K562 (cell line): ENCODE measurements at regions not wholly inside any gene's neighbourhood (a gene's known extent, or its start where the extent isn't known, plus 50 kb on each side); places are given as distances from the start of the nearest gene placed in this dataset.
A peak's percentile ranks its signal among the peaks of the same experiment; 100 is the strongest.

ENCODE experiments used
- ATAC-seq: fragments of 200-7000 bp; cut with Tn5 transposase; 3 replicates; pipeline ENCODE4 v1.9.1; 2020; ENCODE audit warnings: moderate library complexity
- BruUV-seq: library from RNA; stranded (reverse); fragments of 400-500 nt; replicated peaks from 2 replicates; lab custom pipeline; 2021; lab: Mats Ljungman, UMichigan
- CTCF ChIA-PET: fragments of 300-600 bp; formaldehyde crosslinking; extraction: SDS; loops from one replicate; lab custom pipeline; 2021; ENCODE audit warnings: low intra/inter-chr PET ratio; lab: Yijun Ruan, JAX
- POLR2A ChIA-PET: fragments of 300-600, 350-650 bp; sonication (Branson Sonifier 250); formaldehyde crosslinking; extraction: SDS; loops from one replicate; lab custom pipeline; 2021; ENCODE audit warnings: antibody characterized with exemption, inconsistent platforms; lab: Yijun Ruan, JAX
- DNase-seq, 4 experiments: peaks; one replicate each; pipeline versions ENCODE4 v3.0.0 to v3.0.0-alpha.2; 2011 to 2018; ENCODE audit warnings: low spot score in 3 of 4, mixed read lengths in 3 of 4; ENCODE audit errors: extremely low read depth in 1 of 4
- FAIRE-seq: peaks from 2 replicates; lab custom pipeline; 2011; peaks lifted over from hg19 to GRCh38; lab: Jason Lieb, UNC
- H2AFZ ChIP-seq: 2 replicates; pipeline ENCODE4 v1.6.0; 2011; ENCODE audit warnings: low read depth, low read length, control low read depth, inconsistent platforms
- H3K27ac ChIP-seq: fragments of 200-600 bp; 3 replicates; pipeline ENCODE4 v1.8.0; 2011; ENCODE audit warnings: low read depth, mild to moderate bottlenecking, control low read depth, inconsistent platforms, low read length, moderate library complexity, mixed read lengths; ENCODE audit errors: extremely low read depth
- H3K27me3 ChIP-seq, 2 experiments: fragments of 300-600 bp in 1 of 2; 2 replicates in 1 of 2; 3 replicates in 1 of 2; pipeline versions ENCODE4 v1.6.0 to v1.8.0; 2011; ENCODE audit warnings: inconsistent platforms in 2 of 2, low read length in 2 of 2, mild to moderate bottlenecking in 1 of 2, mixed read lengths in 1 of 2, moderate library complexity in 1 of 2; ENCODE audit not compliant: control insufficient read depth in 2 of 2, insufficient read depth in 2 of 2
- H3K36me3 ChIP-seq: fragments of 300-600 bp; 3 replicates; pipeline ENCODE4 v1.8.0; 2011; ENCODE audit warnings: mild to moderate bottlenecking, low read length, inconsistent platforms; ENCODE audit not compliant: control insufficient read depth, insufficient read depth
- H3K4me1 ChIP-seq, 2 experiments: fragments of 200-600 bp in 1 of 2; replicated peaks in 1 of 2; 2 replicates in 1 of 2; 3 replicates in 1 of 2; pipeline versions ENCODE4 v1.5.1 to v1.8.0; 2011; ENCODE audit warnings: inconsistent platforms in 2 of 2, low read length in 2 of 2, mild to moderate bottlenecking in 1 of 2, mixed read lengths in 1 of 2, moderate library complexity in 1 of 2; ENCODE audit not compliant: control insufficient read depth in 2 of 2, insufficient read depth in 2 of 2
- H3K4me2 ChIP-seq: 2 replicates; pipeline ENCODE4 v1.6.1; 2011; ENCODE audit warnings: low read length, control low read depth, inconsistent platforms, mixed read lengths; ENCODE audit not compliant: insufficient read depth
- H3K4me3 ChIP-seq: fragments of 200-600 bp; sonication (generic), shearing (Covaris generic); 2 replicates; pipeline ENCODE4 v1.5.1; 2016; ENCODE audit warnings: control low read depth, inconsistent platforms
- H3K79me2 ChIP-seq: fragments of 200-600 bp; 3 replicates; pipeline ENCODE4 v1.8.0; 2011; ENCODE audit warnings: low read length, inconsistent platforms; ENCODE audit not compliant: control insufficient read depth, insufficient read depth
- H3K9ac ChIP-seq, 2 experiments: 2 replicates each; pipeline versions ENCODE4 v1.6.0 to v1.6.1; 2011; ENCODE audit warnings: low read depth in 2 of 2, low read length in 2 of 2, control low read depth in 1 of 2, inconsistent platforms in 1 of 2, mild to moderate bottlenecking in 1 of 2, mixed read lengths in 1 of 2; ENCODE audit not compliant: insufficient read depth in 1 of 2
- H3K9me1 ChIP-seq: one replicate; pipeline ENCODE4 v1.6.0; 2011; ENCODE audit warnings: inconsistent platforms, mild to moderate bottlenecking, low read length, moderate library complexity; ENCODE audit not compliant: control insufficient read depth, insufficient read depth
- H3K9me3 ChIP-seq: replicated peaks from 2 replicates; pipeline ENCODE4 v1.5.1; 2011; ENCODE audit warnings: low read depth, low read length, inconsistent platforms; ENCODE audit not compliant: control insufficient read depth, insufficient read depth
- H4K20me1 ChIP-seq: replicated peaks from 2 replicates; pipeline ENCODE4 v1.6.1; 2011; ENCODE audit warnings: low read length, inconsistent platforms, mixed read lengths; ENCODE audit not compliant: control insufficient read depth, insufficient read depth
- MLX ChIP-seq, 2 experiments: fragments of 450-650 bp in 1 of 2; sonication (generic) in 1 of 2; formaldehyde crosslinking; conservative IDR thresholded peaks; 2 replicates each; pipeline versions ENCODE4 v1.4.0 to v1.8.1; 2020 to 2022; ENCODE audit warnings: mild to moderate bottlenecking in 1 of 2, missing genetic modification reagents in 1 of 2
- RBM25 ChIP-seq: fragments of 200-400 bp; formaldehyde crosslinking; IDR thresholded peaks from 2 replicates; pipeline ENCODE4 v1.6.1; 2018; ENCODE audit warnings: low read length, low read depth, moderate library complexity; ENCODE audit not compliant: severe bottlenecking
- ZNF239 ChIP-seq: fragments of 250-450 bp; sonication (Bioruptor Pico); IDR thresholded peaks from 2 replicates; pipeline ENCODE4 v1.4.0; 2020; ENCODE audit warnings: mild to moderate bottlenecking
- WGBS: fragments of 100-300 bp; shearing (Covaris generic); methylation state at CpG from one replicate; pipeline ENCODE4 v1.1.6; 2016; ENCODE audit warnings: low coverage, mixed read lengths; ENCODE audit not compliant: insufficient coverage; ENCODE audit errors: missing lambda C conversion rate; 5-methylcytosine and 5-hydroxymethylcytosine counted together
- in situ Hi-C: fragments of 300-500 bp; cut with MboI; formaldehyde crosslinking; loops from 4 replicates; pipeline ENCODE4 v1.15.0; 2018; ENCODE audit warnings: inconsistent platforms, mixed read lengths
- intact Hi-C: fragments of 100-400 bp; cut with micrococcal nuclease; formaldehyde crosslinking; loops from 2 replicates; pipeline ENCODE4 v1.14.2; 2022

GRCh38 chr20:39299783-39300182, 337.6 kb downstream of the DHX35 start:
- H3K4me2 ChIP-seq: no peak overlapping the region
- H4K20me1 ChIP-seq: no peaks in the 10 kb centered on the region
- intact Hi-C loops (no loop called here), in situ Hi-C loops (no loop called here)
- ATAC-seq: no peak
- no peak overlapping the region for H3K27ac ChIP-seq
- WGBS: 0% methylated on average over 2 of the region's 2 CpGs
- H3K36me3 ChIP-seq: no peaks in the 10 kb centered on the region
- no peak overlapping the region for H3K4me3 ChIP-seq
- no peaks in the 10 kb centered on the region for H3K9me1 ChIP-seq
- DNase-seq: no peak
- H3K4me1 ChIP-seq: no peaks in the 10 kb centered on the region
- TF ChIP-seq RBM25 (peak; percentile 84), ZNF239 (CRISPR knock-in tag) (peak; percentile 96), MLX (CRISPR knock-in tag; conservative IDR thresholded peaks at IDR 0.05) (no peak)
- ChIA-PET CTCF (no interaction called here), POLR2A (no interaction called here)
- H2AFZ ChIP-seq: no peak overlapping the region
- no peaks in the 10 kb centered on the region for H3K79me2 ChIP-seq
- no peak for FAIRE-seq
- H3K27me3 ChIP-seq: peaks cover 0 to 4% of the 10 kb centered on the region in 2 experiments; a peak in 1 of 5 replicates
- H3K9ac ChIP-seq: no peak overlapping the region
- BruUV-seq: no TSS peak
- H3K9me3 ChIP-seq: no peaks in the 10 kb centered on the region
